GM12878 (cell line): ENCODE measurements at regions not wholly inside any gene's neighbourhood (a gene's known extent, or its start where the extent isn't known, plus 50 kb on each side); places are given as distances from the start of the nearest gene placed in this dataset.
"Not testable (repeated sequence)": the region's sequence is repeated elsewhere in the genome, so short reads cannot be mapped to it uniquely, and the experiment has no call there.

Experiments used
- ATAC-seq: fragments of 200-7000 bp; cut with Tn5 transposase; 3 replicates; pipeline ENCODE4 v1.9.1; 2020; ENCODE audit warnings: mild to moderate bottlenecking, moderate library complexity
- BruUV-seq: library from RNA; stranded (reverse); fragments of 400-500 nt; replicated peaks from 2 replicates; lab custom pipeline; 2021; lab: Mats Ljungman, UMichigan
- CTCF ChIA-PET: fragments of 300-600 bp; sonication (Branson Sonifier 250); formaldehyde crosslinking; extraction: SDS; loops from one replicate; lab custom pipeline; 2021; ENCODE audit warnings: inconsistent platforms; lab: Yijun Ruan, JAX
- POLR2A ChIA-PET: fragments of 350-600 bp; formaldehyde crosslinking; extraction: SDS; loops from one replicate; lab custom pipeline; 2021; ENCODE audit warnings: inconsistent platforms; lab: Charles Lee
- RAD21 ChIA-PET: fragments of 300-600 bp; sonication (Branson Sonifier 250); formaldehyde crosslinking; loops from one replicate; lab custom pipeline; 2023; ENCODE audit warnings: antibody characterized with exemption; ENCODE audit not compliant: unreplicated experiment; lab: Charles Lee
- SMC1A ChIA-PET: fragments of 300-600 bp; sonication (Branson Sonifier 250); formaldehyde crosslinking; loops from one replicate; lab custom pipeline; 2023; ENCODE audit not compliant: unreplicated experiment, uncharacterized antibody; lab: Charles Lee
- DNase-seq: peaks from one replicate; pipeline ENCODE4 v3.0.0-alpha.2; 2011; ENCODE audit warnings: low read depth, low spot score
- FAIRE-seq: peaks from 3 replicates; lab custom pipeline; 2011; peaks lifted over from hg19 to GRCh38; lab: Jason Lieb, UNC
- H2AFZ ChIP-seq: 2 replicates; pipeline ENCODE4 v1.6.0; 2011; ENCODE audit warnings: low read depth, low read length, control low read depth; ENCODE audit not compliant: control insufficient read depth
- H3K27ac ChIP-seq: 2 replicates; pipeline ENCODE4 v1.5.1; 2011; ENCODE audit warnings: control low read depth; ENCODE audit not compliant: control insufficient read depth, insufficient read depth
- H3K27me3 ChIP-seq, 2 experiments: replicated peaks in 1 of 2; 2 replicates each; pipeline versions ENCODE4 v1.6.0 to v1.6.1; 2011; ENCODE audit warnings: low read length in 1 of 2; ENCODE audit not compliant: control insufficient read depth in 2 of 2, insufficient read depth in 2 of 2
- H3K36me3 ChIP-seq, 2 experiments: 2 replicates each; pipeline ENCODE4 v1.5.1; 2011; ENCODE audit warnings: low read length in 1 of 2; ENCODE audit not compliant: control insufficient read depth in 2 of 2, insufficient read depth in 2 of 2
- H3K4me1 ChIP-seq: 2 replicates; pipeline ENCODE4 v1.6.1; 2011; ENCODE audit warnings: mild to moderate bottlenecking, low read length, moderate library complexity, mixed read lengths; ENCODE audit not compliant: control insufficient read depth, insufficient read depth
- H3K4me2 ChIP-seq: 2 replicates; pipeline ENCODE4 v1.6.0; 2011; ENCODE audit warnings: control low read depth; ENCODE audit not compliant: control insufficient read depth, insufficient read depth
- H3K4me3 ChIP-seq: fragments of 200-600 bp; sonication (generic); 2 replicates; pipeline ENCODE4 v1.5.1; 2016
- H3K79me2 ChIP-seq: 2 replicates; pipeline ENCODE4 v1.6.0; 2011; ENCODE audit warnings: low read length; ENCODE audit not compliant: control insufficient read depth, insufficient read depth
- H3K9ac ChIP-seq: 2 replicates; pipeline ENCODE4 v1.8.0; 2011; ENCODE audit warnings: low read length, control low read depth, mixed read lengths; ENCODE audit not compliant: control insufficient read depth, insufficient read depth
- H3K9me3 ChIP-seq: replicated peaks from 3 replicates; pipeline ENCODE4 v1.5.1; 2011; ENCODE audit warnings: mild to moderate bottlenecking, low read length; ENCODE audit not compliant: control insufficient read depth, insufficient read depth
- H4K20me1 ChIP-seq: 2 replicates; pipeline ENCODE4 v1.6.0; 2011; ENCODE audit not compliant: control insufficient read depth, insufficient read depth
- ESRRA ChIP-seq: IDR thresholded peaks from 2 replicates; pipeline ENCODE4 v1.6.1; 2012; ENCODE audit warnings: mild to moderate bottlenecking, low read length, improper control_type of control experiment
- LARP7 ChIP-seq: fragments of 450-650 bp; IDR thresholded peaks from 2 replicates; pipeline ENCODE4 v1.6.1; 2017; ENCODE audit warnings: mild to moderate bottlenecking
- MAX ChIP-seq: IDR thresholded peaks from 2 replicates; pipeline ENCODE4 v1.6.1; 2012; ENCODE audit warnings: low read depth, low read length, improper control_type of control experiment
- NFYB ChIP-seq: IDR thresholded peaks from 2 replicates; pipeline ENCODE4 v1.6.1; 2011; ENCODE audit warnings: low read depth, mild to moderate bottlenecking, low read length, improper control_type of control experiment, moderate library complexity; ENCODE audit not compliant: insufficient read depth
- WGBS: methylation state at CpG from one replicate; pipeline ENCODE4 v1.1.6; 2016; ENCODE audit warnings: low lambda C conversion rate; ENCODE audit not compliant: insufficient replicate concordance, insufficient coverage; ENCODE audit errors: missing lambda C conversion rate; 5-methylcytosine and 5-hydroxymethylcytosine counted together
- in situ Hi-C: fragments of 300-500 bp; cut with MboI; formaldehyde crosslinking; loops from 9 replicates; pipeline ENCODE4 v1.14.3; 2018; ENCODE audit warnings: mixed read lengths
- intact Hi-C: fragments of 100-400 bp; cut with micrococcal nuclease; formaldehyde crosslinking; loops from one replicate; pipeline ENCODE4 v1.14.2; 2022; ENCODE audit not compliant: unreplicated experiment

GRCh38 chr1:209199822-209200221, 383.7 kb upstream of the CAMK1G start (continued):
- TF ChIP-seq NFYB (no peak), LARP7 (no peak), ESRRA (no peak), MAX (no peak)
- TF ChIP-seq, all 136 proteins: peak for 0

GRCh38 chr1:209202321-209202720, 381.2 kb upstream of the CAMK1G start:
- H2AFZ ChIP-seq, BruUV-seq, POLR2A ChIA-PET, H3K9ac ChIP-seq, H3K36me3 ChIP-seq, H4K20me1 ChIP-seq, ATAC-seq, H3K79me2 ChIP-seq, H3K4me1 ChIP-seq, H3K27ac ChIP-seq, DNase-seq, H3K4me3 ChIP-seq, H3K4me2 ChIP-seq, H3K9me3 ChIP-seq, FAIRE-seq, H3K27me3 ChIP-seq: not testable (repeated sequence)
- ChIA-PET CTCF (interaction anchor here (0.7 to 3.7 kb wide), 15 partner anchors 9 to 438 kb away, joined by 3 to 32 read pairs (median 5); no protein-coding TSS in a partner anchor), RAD21 (interaction anchor here (1.4 kb wide), 1 partner anchor 235 kb away, joined by 4 read pairs; no protein-coding TSS in a partner anchor), SMC1A (interaction anchor here (1.2 kb wide), 1 partner anchor 46 kb away, joined by 3 read pairs; no protein-coding TSS in a partner anchor)
- WGBS: 24% methylated on average over 11 of the region's 11 CpGs
- intact Hi-C loops: loop anchor here (2.0 kb wide), 2 partner anchors 152 to 364 kb away; no protein-coding TSS in a partner anchor
- in situ Hi-C loops: loop anchor here (10.0 kb wide), 1 partner anchor 548 kb away; no protein-coding TSS in a partner anchor
